Stimulated activated CD8-positive, alpha-beta memory T cell treated with anti-CD3 and anti-CD28 coated beads, Interleukin-15, amount 100 ng/mL, for 4 hours (primary cell): ENCODE measurements at regions not wholly inside any gene's neighbourhood (a gene's known extent, or its start where the extent isn't known, plus 50 kb on each side); places are given as distances from the start of the nearest gene placed in this dataset.

Experiments
- DNase-seq, 2 donors: peaks; one replicate each; pipeline ENCODE4 v3.0.0-alpha.2; 2020; ENCODE audit warnings: low read depth in 2 of 2

GRCh38 chr5:116655431-116655830 is 80.8 kb upstream of the SEMA6A start:
- no peak for DNase-seq

DNA sequence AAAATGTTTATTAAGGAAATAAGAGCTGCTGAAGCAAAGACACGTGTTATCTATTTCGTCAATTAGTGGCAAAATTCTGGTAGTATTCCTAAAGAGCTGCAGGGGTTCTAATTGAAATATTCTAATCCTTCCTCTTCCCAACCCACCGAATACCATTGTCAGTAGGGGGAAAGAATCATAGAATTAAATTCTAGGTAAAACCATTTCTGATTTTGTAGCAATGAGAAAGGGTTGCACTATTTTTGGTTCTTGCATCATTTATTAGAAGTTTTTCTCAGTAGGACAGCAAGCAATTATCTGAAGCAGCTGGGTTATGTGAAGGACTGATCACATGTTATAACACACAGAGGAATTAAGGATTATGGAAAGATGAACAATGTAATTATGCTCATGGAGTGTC is 80.3 kb upstream of the SEMA6A start:
- DNase-seq: no peak

DNA sequence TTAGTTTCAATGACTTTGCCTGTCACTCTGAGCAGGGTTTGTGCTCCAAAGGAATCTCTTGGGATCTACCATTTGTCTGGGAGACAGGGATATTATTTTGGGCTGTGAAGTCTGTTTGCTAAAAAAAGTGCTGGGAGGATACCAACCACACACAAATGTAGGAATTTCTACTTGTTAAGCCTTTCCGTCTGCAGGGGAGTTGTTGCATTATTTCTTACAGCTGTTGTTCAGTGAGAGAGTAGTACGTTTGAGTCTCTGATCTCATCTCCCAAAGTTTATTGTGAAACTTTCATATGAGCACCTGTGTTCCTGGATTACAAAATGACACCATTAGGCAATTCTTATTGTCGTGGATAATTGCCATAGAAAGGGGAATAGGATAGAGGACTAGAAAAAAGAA is 78.3 kb upstream of the SEMA6A start:
- DNase-seq: no peak

DNA sequence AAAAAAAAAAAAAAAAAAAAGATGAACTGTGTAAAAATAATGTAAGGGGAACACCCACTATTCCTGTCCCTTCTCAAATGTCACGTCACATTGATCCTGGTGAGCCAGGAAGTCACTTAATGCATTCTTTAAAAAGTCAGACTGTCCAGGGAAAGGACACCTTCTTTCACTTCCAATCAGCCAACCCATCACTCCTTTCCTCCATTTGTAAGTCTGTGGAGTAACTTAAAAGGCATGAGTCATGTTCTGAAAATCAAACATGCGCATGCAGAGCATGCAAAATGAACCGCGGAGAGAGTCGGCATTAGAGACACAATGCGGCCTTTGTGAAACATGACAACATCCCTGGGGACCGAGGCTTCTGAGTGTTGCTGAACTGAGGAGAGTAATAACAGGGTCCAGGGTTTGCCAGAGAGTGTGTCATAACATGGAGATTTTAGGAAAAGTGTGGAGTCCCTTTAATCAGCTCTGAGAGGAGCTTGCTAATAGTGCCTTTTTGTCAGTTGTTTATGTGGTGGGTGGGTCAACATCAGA is 77.6 kb upstream of the SEMA6A start:
- DNase-seq: no peak

DNA sequence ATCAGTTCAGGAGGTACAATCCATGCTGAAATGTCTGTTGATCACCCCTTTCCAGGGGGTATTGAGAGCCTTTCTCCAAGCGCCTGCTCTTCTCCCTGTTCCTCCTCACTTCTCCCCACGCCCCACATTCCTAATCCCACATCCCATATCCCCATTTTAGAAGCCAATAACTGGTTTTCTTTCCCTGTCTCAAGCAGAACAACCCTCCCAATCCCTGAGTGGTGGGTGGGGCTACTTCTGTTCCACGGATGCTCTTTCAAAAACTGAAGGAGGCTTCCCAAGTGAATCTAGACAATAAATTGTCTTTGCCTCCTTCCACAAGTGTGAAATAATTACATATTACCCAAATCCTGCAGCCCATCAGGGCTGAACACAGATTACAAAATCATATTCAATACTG is 77.0 kb upstream of the SEMA6A start:
- DNase-seq: no peak

DNA sequence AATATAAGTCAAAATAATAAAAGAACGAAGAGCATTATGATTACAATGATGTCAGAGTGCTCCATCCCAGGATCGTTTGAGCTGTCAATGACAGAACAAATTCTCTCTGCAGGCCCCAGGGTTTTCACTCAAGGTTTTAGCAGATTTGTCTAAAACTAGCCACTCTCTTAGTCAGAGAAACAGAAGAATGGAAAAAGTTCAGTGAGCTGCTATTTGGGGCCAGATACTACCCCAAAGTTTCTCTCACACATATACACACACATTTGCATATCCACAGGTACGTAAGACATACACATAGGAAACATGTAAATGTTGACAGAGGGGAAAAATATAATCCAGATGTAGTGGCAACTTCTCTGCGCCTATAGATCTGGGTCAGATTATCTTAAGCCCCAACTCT is 76.3 kb upstream of the SEMA6A start:
- no peak for DNase-seq

DNA sequence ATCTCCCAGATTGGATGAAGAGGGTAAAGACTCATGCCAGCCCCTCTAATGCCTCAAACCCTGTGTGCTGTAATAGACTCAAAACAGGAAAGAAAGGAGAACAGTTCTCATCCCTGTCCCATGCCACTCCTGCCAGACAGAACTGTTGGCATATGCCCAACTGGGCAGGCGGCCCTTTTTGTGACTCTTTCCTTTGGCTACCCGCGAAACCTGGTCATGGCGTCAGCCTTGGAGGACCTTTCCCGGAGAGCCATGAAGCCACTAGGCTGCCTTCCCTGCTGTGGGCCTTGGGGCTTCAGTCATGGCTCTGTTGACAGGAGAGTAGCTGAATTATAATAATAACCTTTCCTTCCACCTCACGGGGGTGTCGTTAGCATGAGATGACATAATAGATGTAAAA is 75.9 kb upstream of the SEMA6A start:
- no peak for DNase-seq

DNA sequence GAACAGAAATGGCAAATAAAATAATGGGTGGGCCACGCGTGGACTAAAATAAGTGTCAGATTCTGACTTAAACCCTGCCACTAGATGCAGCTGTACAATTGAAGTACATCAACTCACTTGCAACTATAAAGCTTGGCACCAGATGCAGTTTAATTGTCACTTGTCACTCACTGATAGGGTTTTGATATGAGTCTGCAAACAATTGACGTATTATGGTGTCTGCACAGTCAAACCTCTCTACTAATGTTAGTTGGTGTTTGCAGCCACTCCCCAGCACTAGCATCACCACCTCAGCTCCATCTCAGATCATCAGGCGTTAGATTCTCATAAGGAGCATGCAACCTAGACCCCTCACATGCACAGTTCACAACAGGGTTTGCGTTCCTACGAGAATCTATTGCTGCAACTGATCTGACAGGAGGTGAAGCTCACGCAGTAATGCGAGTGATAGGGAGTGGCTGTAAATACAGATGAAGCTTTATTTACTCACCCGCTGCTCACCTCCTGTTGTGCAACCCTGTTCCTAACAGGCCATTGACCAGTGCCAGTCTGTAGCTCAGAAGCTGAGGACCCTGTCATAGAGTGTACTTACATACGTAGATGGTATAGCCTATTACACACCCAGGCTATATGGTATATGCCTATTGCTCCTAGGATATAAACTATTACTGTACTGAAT is 72.1 kb upstream of the SEMA6A start:
- DNase-seq: no peak

- DNase-seq: no peak
Measured at GRCh38 chr5:116645627-116646026, 71.0 kb upstream of the SEMA6A start.

DNA sequence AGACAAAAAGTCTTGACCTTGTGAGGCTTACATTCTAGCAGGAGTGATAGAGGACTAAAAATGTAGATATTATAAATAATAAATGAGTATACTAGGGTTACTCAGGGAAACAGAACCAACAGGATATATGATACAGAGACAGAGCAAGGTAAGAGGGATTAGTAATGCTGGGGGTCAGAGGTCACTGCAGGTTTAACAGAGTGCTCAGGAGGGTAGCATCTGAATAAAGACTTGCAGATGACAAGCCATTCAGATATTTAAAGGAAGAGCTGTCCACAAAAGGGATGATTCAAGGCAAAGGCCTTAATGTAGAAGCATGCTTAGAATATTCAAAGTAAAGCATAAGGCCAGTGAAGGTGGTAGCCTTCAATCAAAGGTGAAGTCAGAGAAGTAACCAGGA is 65.6 kb upstream of the SEMA6A start:
- no peak for DNase-seq

DNA sequence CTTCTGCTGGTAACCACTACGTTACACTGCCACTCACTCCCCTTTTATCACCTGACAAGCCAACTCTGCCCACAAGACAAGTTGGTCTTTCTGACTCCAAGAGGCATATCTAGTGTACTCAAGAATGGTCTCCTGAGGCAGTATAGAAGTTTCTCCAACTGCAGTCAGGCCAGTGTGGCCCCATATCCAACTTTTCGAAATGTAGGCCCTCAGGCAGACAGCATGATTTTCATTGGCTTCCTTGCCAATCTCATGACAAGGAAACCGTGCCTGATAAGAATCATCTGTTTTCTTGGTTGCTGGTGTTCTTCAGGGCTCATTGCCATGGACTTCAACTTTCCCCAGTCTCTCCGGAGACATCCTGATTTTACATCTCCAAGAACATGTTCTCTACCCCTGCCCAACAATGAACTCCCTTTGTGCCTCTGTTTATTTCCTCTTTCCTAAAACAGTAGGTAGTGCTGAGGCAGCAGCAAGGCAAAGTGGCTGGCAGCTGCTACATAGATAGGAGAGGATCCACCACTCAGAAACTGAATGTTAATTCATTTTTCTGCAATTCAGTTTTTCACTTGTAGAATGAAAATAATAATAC is 62.6 kb upstream of the SEMA6A start:
- no peak for DNase-seq

DNA sequence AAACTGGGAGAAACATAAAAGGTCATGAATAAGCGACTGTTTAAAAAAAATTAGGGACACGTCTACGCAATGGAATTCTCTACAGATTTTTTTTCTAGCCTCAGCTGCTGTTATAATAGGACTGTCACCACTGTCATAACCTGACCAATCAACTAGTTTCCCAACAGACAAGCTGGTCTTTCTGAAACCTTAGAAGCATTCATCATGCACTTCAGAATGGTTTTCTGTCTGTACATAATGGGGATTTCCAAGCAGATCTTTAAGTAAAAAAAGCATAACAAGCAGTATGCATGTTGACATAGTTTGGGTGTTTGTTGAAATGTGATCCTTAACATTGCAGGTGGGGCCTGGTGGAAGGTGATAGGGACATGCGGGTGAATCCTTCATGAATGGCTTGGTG is 58.3 kb upstream of the SEMA6A start:
- no peak for DNase-seq

- DNase-seq: no peak
Measured at GRCh38 chr5:116631147-116631546, 56.5 kb upstream of the SEMA6A start.

- no peak for DNase-seq
Measured at GRCh38 chr5:116629168-116629567, 54.5 kb upstream of the SEMA6A start.

- DNase-seq: no peak
Measured at GRCh38 chr5:116626945-116627679, 52.5 kb upstream of the SEMA6A start.

DNA sequence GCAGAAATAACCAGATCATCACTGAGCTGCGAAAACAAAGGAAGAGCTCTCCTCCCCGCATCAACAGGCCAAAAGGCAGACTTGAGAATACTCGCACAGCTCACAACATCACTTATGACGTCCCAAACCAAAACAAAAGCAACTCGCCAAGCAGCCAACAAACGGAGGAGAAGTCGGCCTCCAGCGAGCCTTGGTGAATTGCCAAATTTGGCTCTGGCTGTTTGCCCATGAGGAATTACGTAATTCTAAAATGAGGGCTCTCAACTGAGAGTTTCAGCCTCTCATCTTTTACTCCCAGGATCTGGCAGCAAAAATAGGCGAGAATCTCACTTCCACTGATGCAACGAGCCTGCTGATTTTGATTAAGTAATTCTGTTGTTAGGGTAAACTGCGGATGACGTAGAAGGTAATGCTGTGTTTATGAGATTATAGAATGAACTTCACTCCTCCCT is 51.7 kb upstream of the SEMA6A start:
- no peak for DNase-seq
